ENCODE measurements at regions not wholly inside any gene's neighbourhood (a gene's known extent, or its start where the extent isn't known, plus 50 kb on each side); places are given as distances from the start of the nearest gene placed in this dataset.

DNA sequence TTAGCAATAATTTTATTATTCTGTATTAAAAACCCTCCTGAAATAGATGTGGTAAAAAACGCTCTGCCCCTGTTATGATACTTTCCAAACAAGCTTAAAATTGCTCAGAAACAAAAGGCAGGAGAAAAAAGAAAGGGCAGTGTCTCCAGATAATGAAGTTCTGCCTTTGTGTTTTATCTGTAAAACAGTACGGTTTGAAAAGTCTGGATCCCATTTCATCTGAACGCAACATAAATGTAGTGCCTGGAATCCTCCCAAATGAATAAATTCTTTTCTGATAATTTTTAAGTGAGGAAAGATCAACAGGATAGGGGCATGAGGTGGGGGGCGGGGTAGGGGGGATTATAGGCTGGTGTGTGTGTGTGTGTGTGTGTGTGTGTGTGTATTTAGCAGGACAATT lies 87.5 kb upstream of the SOX9 start:
- no peak overlapping the region for H3K27ac ChIP-seq (ENCODE audit: low read depth, low read length)
- no peaks in the 10 kb centered on the region for H4K20me1 ChIP-seq (ENCODE audit: low read depth, low read length)
- TF ChIP-seq, protein P1, sequence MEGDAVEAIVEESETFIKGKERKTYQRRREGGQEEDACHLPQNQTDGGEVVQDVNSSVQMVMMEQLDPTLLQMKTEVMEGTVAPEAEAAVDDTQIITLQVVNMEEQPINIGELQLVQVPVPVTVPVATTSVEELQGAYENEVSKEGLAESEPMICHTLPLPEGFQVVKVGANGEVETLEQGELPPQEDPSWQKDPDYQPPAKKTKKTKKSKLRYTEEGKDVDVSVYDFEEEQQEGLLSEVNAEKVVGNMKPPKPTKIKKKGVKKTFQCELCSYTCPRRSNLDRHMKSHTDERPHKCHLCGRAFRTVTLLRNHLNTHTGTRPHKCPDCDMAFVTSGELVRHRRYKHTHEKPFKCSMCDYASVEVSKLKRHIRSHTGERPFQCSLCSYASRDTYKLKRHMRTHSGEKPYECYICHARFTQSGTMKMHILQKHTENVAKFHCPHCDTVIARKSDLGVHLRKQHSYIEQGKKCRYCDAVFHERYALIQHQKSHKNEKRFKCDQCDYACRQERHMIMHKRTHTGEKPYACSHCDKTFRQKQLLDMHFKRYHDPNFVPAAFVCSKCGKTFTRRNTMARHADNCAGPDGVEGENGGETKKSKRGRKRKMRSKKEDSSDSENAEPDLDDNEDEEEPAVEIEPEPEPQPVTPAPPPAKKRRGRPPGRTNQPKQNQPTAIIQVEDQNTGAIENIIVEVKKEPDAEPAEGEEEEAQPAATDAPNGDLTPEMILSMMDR (IDR thresholded peaks at IDR 0.05; ENCODE audit: insufficient read depth, low read length, poor library complexity, severe bottlenecking) = no peak
- no peak for TF ChIP-seq EZH2phosphoT487 (conservative IDR thresholded peaks at IDR 0.05; ENCODE audit: low read length)
- H3F3A ChIP-seq (ENCODE audit: insufficient read depth) = no peaks in the 10 kb centered on the region
- no peaks in the 10 kb centered on the region for H3K9me2 ChIP-seq (replicated peaks; ENCODE audit: insufficient read depth, low read length)
- no peak overlapping the region for H3K4me3 ChIP-seq (ENCODE audit: insufficient read depth, low read length, poor library complexity, severe bottlenecking)
- H3K79me2 ChIP-seq (ENCODE audit: insufficient read depth, low read length) = no peaks in the 10 kb centered on the region
- no peak overlapping the region for H2AFZ ChIP-seq (ENCODE audit: low read depth, low read length, severe bottlenecking)
- no peaks in the 10 kb centered on the region for H3K36me3 ChIP-seq (ENCODE audit: low read length)
- H3K27me3 ChIP-seq (ENCODE audit: low read length) = no peaks in the 10 kb centered on the region
- no peak overlapping the region for H3K4me2 ChIP-seq (ENCODE audit: low read depth, low read length, poor library complexity, severe bottlenecking)
- no peaks in the 10 kb centered on the region for H3K9me3 ChIP-seq (ENCODE audit: insufficient read depth, low read length)
- H3K9ac ChIP-seq (ENCODE audit: low read length) = no peak overlapping the region

DNA sequence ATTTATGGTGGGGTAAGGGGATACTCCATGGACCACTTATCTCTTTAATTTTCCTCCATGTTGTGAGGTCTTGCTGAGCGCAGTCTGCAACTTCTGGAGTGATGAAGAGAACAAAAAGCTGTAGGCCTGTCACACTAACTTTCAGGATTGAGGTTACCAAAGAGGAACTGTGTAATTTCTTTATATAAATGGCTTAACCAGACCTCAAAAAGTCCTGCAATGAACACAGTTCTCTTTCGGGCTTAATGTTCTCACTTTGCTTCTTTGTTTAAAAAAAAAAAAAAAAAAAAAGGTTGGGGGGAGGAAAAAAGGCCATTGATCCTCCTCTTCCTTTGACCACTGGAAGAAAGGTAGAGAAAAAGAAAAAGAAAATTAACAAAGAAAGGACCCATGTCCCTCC lies 86.8 kb upstream of the SOX9 start:
- Histone ChIP-seq H3K9me3 (ENCODE audit: insufficient read depth, low read length) (no peaks in the 10 kb centered on the region), H3K27me3 (ENCODE audit: low read length) (no peaks in the 10 kb centered on the region), H4K20me1 (ENCODE audit: low read depth, low read length) (no peaks in the 10 kb centered on the region), H3K4me2 (ENCODE audit: low read depth, low read length, poor library complexity, severe bottlenecking) (no peak overlapping the region), H3K27ac (ENCODE audit: low read depth, low read length) (no peak overlapping the region), H2AFZ (ENCODE audit: low read depth, low read length, severe bottlenecking) (no peak overlapping the region), H3K36me3 (ENCODE audit: low read length) (no peaks in the 10 kb centered on the region), H3K9ac (ENCODE audit: low read length) (no peak overlapping the region), H3K4me3 (ENCODE audit: insufficient read depth, low read length, poor library complexity, severe bottlenecking) (no peak overlapping the region), H3K79me2 (ENCODE audit: insufficient read depth, low read length) (no peaks in the 10 kb centered on the region), H3K9me2 (replicated peaks; ENCODE audit: insufficient read depth, low read length) (no peaks in the 10 kb centered on the region), H3F3A (ENCODE audit: insufficient read depth) (no peaks in the 10 kb centered on the region)
- TF ChIP-seq EZH2phosphoT487 (conservative IDR thresholded peaks at IDR 0.05; ENCODE audit: low read length) = no peak
- TF ChIP-seq, protein P1 (IDR thresholded peaks at IDR 0.05; ENCODE audit: insufficient read depth, low read length, poor library complexity, severe bottlenecking) = no peak

DNA sequence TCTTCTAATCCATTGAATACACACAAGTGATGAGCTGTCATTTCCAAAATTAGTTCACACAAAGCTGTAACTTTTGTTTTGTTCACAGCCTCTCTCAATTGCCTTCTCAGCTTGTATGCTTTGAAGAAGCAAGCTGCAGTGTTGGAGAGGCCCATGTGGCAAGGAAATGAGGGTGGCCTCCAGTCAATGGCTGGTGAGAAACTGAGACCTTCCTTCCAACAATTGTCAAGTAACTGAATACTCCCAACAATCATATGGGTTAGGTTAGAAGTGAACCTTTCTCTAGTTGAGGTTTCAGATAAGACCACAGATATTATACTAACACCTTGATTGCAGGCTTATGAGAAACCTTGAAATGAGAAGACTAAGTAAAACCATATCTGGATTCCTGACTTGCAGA lies 82.4 kb upstream of the SOX9 start:
- no peaks in the 10 kb centered on the region for H3K27me3 ChIP-seq (ENCODE audit: low read length)
- H3K27ac ChIP-seq (ENCODE audit: low read depth, low read length) = no peak overlapping the region
- H3F3A ChIP-seq (ENCODE audit: insufficient read depth) = no peaks in the 10 kb centered on the region
- no peaks in the 10 kb centered on the region for H3K9me2 ChIP-seq (replicated peaks; ENCODE audit: insufficient read depth, low read length)
- H3K4me2 ChIP-seq (ENCODE audit: low read depth, low read length, poor library complexity, severe bottlenecking) = no peak overlapping the region
- no peak overlapping the region for H3K9ac ChIP-seq (ENCODE audit: low read length)
- no peaks in the 10 kb centered on the region for H3K79me2 ChIP-seq (ENCODE audit: insufficient read depth, low read length)
- no peak for TF ChIP-seq EZH2phosphoT487 (conservative IDR thresholded peaks at IDR 0.05; ENCODE audit: low read length)
- TF ChIP-seq, protein P1 (IDR thresholded peaks at IDR 0.05; ENCODE audit: insufficient read depth, low read length, poor library complexity, severe bottlenecking) = no peak
- no peaks in the 10 kb centered on the region for H4K20me1 ChIP-seq (ENCODE audit: low read depth, low read length)
- H3K9me3 ChIP-seq (ENCODE audit: insufficient read depth, low read length) = no peaks in the 10 kb centered on the region
- H2AFZ ChIP-seq (ENCODE audit: low read depth, low read length, severe bottlenecking) = no peak overlapping the region
- H3K36me3 ChIP-seq (ENCODE audit: low read length) = no peaks in the 10 kb centered on the region
- no peak overlapping the region for H3K4me3 ChIP-seq (ENCODE audit: insufficient read depth, low read length, poor library complexity, severe bottlenecking)

DNA sequence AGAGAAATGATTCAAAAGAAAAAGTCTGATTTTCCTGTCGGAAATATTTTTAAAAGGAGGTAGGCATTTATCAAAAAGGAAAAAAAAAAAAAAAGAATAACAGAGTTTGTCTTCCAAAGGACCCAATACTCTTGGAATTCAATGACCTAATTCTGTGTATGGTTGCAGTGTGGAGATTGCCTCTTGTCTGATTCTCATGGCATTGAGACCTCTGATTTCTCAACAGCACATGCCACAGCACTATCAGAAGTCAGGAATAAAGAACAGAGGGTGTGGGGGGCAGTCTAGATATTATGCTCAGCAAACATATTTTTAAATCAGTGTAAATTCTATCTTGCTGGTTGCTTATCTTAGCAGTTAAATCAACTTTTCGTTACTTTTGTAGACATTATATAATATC lies 81.3 kb upstream of the SOX9 start:
- no peaks in the 10 kb centered on the region for H3K9me3 ChIP-seq (ENCODE audit: insufficient read depth, low read length)

More for the DNA sequence above, 81.3 kb upstream of the SOX9 start:
- Histone ChIP-seq H3K79me2 (ENCODE audit: insufficient read depth, low read length) (no peaks in the 10 kb centered on the region), H3K9ac (ENCODE audit: low read length) (no peak overlapping the region), H2AFZ (ENCODE audit: low read depth, low read length, severe bottlenecking) (no peak overlapping the region), H3F3A (ENCODE audit: insufficient read depth) (no peaks in the 10 kb centered on the region), H3K4me2 (ENCODE audit: low read depth, low read length, poor library complexity, severe bottlenecking) (no peak overlapping the region), H3K27ac (ENCODE audit: low read depth, low read length) (no peak overlapping the region), H3K4me3 (ENCODE audit: insufficient read depth, low read length, poor library complexity, severe bottlenecking) (no peak overlapping the region), H3K9me2 (replicated peaks; ENCODE audit: insufficient read depth, low read length) (no peaks in the 10 kb centered on the region), H3K27me3 (ENCODE audit: low read length) (no peaks in the 10 kb centered on the region), H4K20me1 (ENCODE audit: low read depth, low read length) (no peaks in the 10 kb centered on the region), H3K36me3 (ENCODE audit: low read length) (no peaks in the 10 kb centered on the region)
- no peak for TF ChIP-seq EZH2phosphoT487 (conservative IDR thresholded peaks at IDR 0.05; ENCODE audit: low read length)
- TF ChIP-seq, protein P1 (IDR thresholded peaks at IDR 0.05; ENCODE audit: insufficient read depth, low read length, poor library complexity, severe bottlenecking) = no peak
